ENCODE measurements at regions not wholly inside any gene's neighbourhood (a gene's known extent, or its start where the extent isn't known, plus 50 kb on each side); places are given as distances from the start of the nearest gene placed in this dataset.

DNA sequence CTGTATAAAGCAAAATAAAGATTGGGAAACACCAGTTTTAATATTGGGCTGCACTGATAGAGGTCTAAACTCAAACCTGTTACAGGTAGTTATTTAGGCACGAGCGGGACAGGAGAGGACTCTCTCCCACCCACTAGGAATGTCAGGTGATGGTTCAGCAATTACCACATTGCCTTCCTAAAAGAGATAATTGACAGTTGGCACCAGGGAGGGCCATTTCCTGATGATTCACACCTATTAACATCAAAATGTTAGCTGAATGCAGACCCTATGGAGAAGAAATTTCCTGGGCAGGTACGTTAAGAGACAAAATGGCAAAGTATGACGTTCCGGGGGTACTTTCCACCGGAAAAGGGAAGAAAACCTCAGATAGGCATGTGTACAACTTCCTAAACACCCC lies 272.6 kb downstream of the SDHAF3 start:
- POLR2A ChIA-PET: no interaction called here
- no peak for TF ChIP-seq FOXA1 (IDR thresholded peaks at IDR 0.05)
- no peak for TF ChIP-seq SUZ12 (IDR thresholded peaks at IDR 0.05)
- TF ChIP-seq CTBP1 (IDR thresholded peaks at IDR 0.05; ENCODE audit: borderline replicate concordance): no peak
- TF ChIP-seq ARNT (IDR thresholded peaks at IDR 0.05): no peak
- TF ChIP-seq BHLHE40 (IDR thresholded peaks at IDR 0.05; ENCODE audit: borderline replicate concordance): no peak
- TF ChIP-seq LEF1 (IDR thresholded peaks at IDR 0.05; ENCODE audit: borderline replicate concordance): no peak
- TF ChIP-seq FOXM1 (IDR thresholded peaks at IDR 0.05; ENCODE audit: borderline replicate concordance): no peak
- TF ChIP-seq, protein P1, sequence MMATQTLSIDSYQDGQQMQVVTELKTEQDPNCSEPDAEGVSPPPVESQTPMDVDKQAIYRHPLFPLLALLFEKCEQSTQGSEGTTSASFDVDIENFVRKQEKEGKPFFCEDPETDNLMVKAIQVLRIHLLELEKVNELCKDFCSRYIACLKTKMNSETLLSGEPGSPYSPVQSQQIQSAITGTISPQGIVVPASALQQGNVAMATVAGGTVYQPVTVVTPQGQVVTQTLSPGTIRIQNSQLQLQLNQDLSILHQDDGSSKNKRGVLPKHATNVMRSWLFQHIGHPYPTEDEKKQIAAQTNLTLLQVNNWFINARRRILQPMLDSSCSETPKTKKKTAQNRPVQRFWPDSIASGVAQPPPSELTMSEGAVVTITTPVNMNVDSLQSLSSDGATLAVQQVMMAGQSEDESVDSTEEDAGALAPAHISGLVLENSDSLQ (IDR thresholded peaks at IDR 0.05): no peak
- no peak for TF ChIP-seq ELF4 (IDR thresholded peaks at IDR 0.05)
- no peak for TF ChIP-seq SP1 (IDR thresholded peaks at IDR 0.05)
- no peak for TF ChIP-seq HDGF (IDR thresholded peaks at IDR 0.05; ENCODE audit: borderline replicate concordance)
- no peak for TF ChIP-seq TARDBP (IDR thresholded peaks at IDR 0.05)
- TF ChIP-seq NFRKB (IDR thresholded peaks at IDR 0.05): no peak
- DNase-seq (ENCODE audit: extremely low spot score): no peak
- CTCF ChIA-PET: no interaction called here

DNA sequence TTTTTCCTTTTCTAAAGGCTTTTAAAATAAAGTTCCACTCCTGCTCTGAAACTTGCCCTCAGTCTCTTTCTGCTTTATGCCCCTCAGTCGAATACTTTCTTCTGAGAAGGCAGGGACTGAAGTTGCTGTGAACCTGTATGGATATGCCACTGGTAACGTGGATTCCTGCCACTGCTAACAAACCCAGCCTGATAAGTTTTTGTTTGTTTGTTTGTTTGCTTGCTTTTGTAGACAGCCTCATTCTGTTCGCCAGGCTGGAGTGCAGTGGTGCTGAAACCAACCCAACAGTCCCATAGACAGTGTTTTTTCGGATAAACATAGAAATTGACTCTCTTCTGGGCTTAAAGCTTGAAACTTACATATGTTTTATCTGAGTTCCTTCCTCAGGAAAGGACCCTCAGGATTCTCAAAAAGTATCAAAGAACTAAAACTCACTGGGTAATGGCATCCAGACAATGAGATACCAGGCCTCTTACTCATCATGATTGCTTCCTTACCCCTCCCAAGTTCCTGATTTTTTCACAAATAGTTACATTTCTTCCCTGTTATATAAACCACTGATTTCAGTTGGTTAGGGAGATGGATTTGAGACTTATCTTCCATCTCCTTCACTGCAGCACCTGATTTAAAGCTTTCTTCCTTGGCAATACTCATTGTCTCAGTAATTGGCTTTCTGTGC lies 273.6 kb downstream of the SDHAF3 start:
- POLR2A ChIA-PET: no interaction called here
- TF ChIP-seq FOXA1 (IDR thresholded peaks at IDR 0.05): no peak
- no peak for DNase-seq (ENCODE audit: extremely low spot score)
- CTCF ChIA-PET: no interaction called here

DNA sequence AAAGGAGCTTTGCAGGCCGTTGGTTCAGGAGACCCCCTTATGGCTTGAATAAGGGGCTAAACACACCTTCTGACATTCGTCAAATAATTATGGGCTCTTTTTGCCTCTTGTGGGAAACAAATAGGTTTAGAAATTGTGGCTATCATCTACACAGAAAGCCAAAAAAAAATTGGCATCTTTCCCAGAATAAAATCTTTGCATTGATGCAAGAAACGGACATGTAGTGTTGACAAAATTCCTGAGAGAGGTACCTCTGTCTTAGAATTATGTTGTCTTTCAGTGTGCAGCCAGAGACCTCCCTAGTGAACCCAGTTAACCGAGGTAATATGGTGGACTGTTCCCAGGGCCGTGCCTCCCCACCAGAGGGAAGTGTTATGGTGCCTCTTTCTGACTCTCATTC lies 283.9 kb downstream of the SDHAF3 start:
- TF ChIP-seq SUZ12 (IDR thresholded peaks at IDR 0.05) (no peak), ELF4 (IDR thresholded peaks at IDR 0.05) (no peak), SP1 (IDR thresholded peaks at IDR 0.05) (no peak), FOXA1 (IDR thresholded peaks at IDR 0.05) (no peak), ARNT (IDR thresholded peaks at IDR 0.05) (no peak), FOXK2 (IDR thresholded peaks at IDR 0.05) (no peak), NFRKB (IDR thresholded peaks at IDR 0.05) (no peak), BHLHE40 (IDR thresholded peaks at IDR 0.05; ENCODE audit: borderline replicate concordance) (no peak), FOXM1 (IDR thresholded peaks at IDR 0.05; ENCODE audit: borderline replicate concordance) (no peak), ZNF384 (IDR thresholded peaks at IDR 0.05) (no peak), CTBP1 (IDR thresholded peaks at IDR 0.05; ENCODE audit: borderline replicate concordance) (no peak), L3MBTL2 (conservative IDR thresholded peaks at IDR 0.05) (no peak), LEF1 (IDR thresholded peaks at IDR 0.05; ENCODE audit: borderline replicate concordance) (no peak), HDGF (IDR thresholded peaks at IDR 0.05; ENCODE audit: borderline replicate concordance) (no peak), TARDBP (IDR thresholded peaks at IDR 0.05) (no peak)
- TF ChIP-seq, protein P1 (IDR thresholded peaks at IDR 0.05): no peak
- ChIA-PET CTCF (no interaction called here), POLR2A (no interaction called here)
- no peak for DNase-seq (ENCODE audit: extremely low spot score)

DNA sequence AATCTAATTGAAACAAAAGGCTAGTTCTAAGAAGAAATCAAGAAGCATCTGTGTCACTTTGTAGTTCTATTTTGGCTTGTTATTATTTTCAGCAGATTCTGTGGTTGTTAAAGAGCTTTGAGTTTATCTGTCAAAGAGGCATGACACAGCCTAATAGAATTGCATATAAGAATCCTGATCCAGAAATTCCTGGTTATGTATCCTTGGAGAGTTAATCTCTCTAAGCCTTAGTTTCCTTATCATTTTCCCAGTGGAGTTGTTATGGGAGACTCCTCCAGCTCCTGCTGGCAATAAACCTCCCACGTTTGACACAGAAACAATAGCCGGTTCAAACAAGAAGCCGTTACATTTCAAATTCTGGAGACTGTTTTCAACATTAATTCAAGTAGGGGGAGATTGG lies 288.3 kb downstream of the SDHAF3 start:
- DNase-seq (ENCODE audit: extremely low spot score): no peak
- TF ChIP-seq BHLHE40 (IDR thresholded peaks at IDR 0.05; ENCODE audit: borderline replicate concordance): no peak
- TF ChIP-seq, protein P1 (IDR thresholded peaks at IDR 0.05): no peak
- no peak for TF ChIP-seq TARDBP (IDR thresholded peaks at IDR 0.05)
- no peak for TF ChIP-seq HDGF (IDR thresholded peaks at IDR 0.05; ENCODE audit: borderline replicate concordance)
- TF ChIP-seq L3MBTL2 (conservative IDR thresholded peaks at IDR 0.05): no peak
- no peak for TF ChIP-seq ZNF384 (IDR thresholded peaks at IDR 0.05)
- TF ChIP-seq FOXA1 (IDR thresholded peaks at IDR 0.05): no peak
- TF ChIP-seq LEF1 (IDR thresholded peaks at IDR 0.05; ENCODE audit: borderline replicate concordance): no peak
- TF ChIP-seq SUZ12 (IDR thresholded peaks at IDR 0.05): no peak
- TF ChIP-seq ELF4 (IDR thresholded peaks at IDR 0.05): no peak
- ChIA-PET CTCF (no interaction called here), POLR2A (no interaction called here)

DNA sequence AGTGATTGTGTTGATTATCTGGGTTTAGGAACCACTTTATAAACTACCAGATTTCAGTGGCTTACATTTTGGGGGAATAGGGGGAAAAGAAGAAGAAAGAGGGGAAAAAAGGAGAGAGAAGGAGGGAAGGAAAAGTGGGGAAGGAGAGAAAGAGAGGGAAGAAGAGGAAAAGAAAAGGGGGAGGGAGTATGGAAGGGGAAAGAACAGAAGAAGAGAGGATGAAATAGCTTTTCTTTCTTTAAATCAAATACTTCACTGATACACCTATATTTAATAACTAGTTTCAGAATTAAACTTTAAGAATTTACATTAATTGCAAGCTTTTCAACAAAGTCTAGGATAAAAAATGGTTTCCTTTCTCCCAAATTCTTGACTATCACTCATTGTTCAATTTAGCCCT lies 289.6 kb downstream of the SDHAF3 start:
- ChIA-PET CTCF (no interaction called here), POLR2A (no interaction called here)
- no peak for TF ChIP-seq BHLHE40 (IDR thresholded peaks at IDR 0.05; ENCODE audit: borderline replicate concordance)
- no peak for TF ChIP-seq CTBP1 (IDR thresholded peaks at IDR 0.05; ENCODE audit: borderline replicate concordance)
- no peak for TF ChIP-seq FOXA1 (IDR thresholded peaks at IDR 0.05)
- TF ChIP-seq SP1 (IDR thresholded peaks at IDR 0.05): no peak
- no peak for TF ChIP-seq ZNF384 (IDR thresholded peaks at IDR 0.05)
- no peak for TF ChIP-seq ELF4 (IDR thresholded peaks at IDR 0.05)
- TF ChIP-seq, protein P1 (IDR thresholded peaks at IDR 0.05): no peak
- no peak for TF ChIP-seq FOXK2 (IDR thresholded peaks at IDR 0.05)
- TF ChIP-seq FOXM1 (IDR thresholded peaks at IDR 0.05; ENCODE audit: borderline replicate concordance): no peak
- TF ChIP-seq HDGF (IDR thresholded peaks at IDR 0.05; ENCODE audit: borderline replicate concordance): no peak
- TF ChIP-seq SUZ12 (IDR thresholded peaks at IDR 0.05): no peak
- no peak for TF ChIP-seq NFRKB (IDR thresholded peaks at IDR 0.05)
- TF ChIP-seq ARNT (IDR thresholded peaks at IDR 0.05): no peak
- no peak for TF ChIP-seq L3MBTL2 (conservative IDR thresholded peaks at IDR 0.05)
- TF ChIP-seq TARDBP (IDR thresholded peaks at IDR 0.05): no peak
- TF ChIP-seq LEF1 (IDR thresholded peaks at IDR 0.05; ENCODE audit: borderline replicate concordance): no peak

DNA sequence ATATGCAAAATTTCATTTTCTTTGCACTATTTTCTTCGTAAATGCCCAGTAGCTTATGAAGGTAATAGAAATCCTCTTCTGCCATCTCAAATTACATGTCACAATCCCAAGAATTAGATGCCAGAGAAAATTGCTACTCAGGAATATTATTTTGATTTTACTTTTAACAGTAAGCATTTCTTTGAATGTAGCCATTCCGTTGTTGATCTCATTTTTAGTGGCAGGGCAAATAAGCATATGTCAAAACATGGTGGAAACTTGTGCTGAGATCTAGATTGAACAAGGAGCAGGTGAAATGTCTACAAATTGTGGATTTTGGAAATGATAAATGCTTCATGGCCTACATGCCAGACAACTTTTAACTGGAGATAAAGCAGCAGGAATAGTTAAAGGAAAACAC lies 291.8 kb downstream of the SDHAF3 start:
- no peak for DNase-seq (ENCODE audit: extremely low spot score)
- CTCF ChIA-PET: no interaction called here
- TF ChIP-seq NFRKB (IDR thresholded peaks at IDR 0.05) (no peak), SP1 (IDR thresholded peaks at IDR 0.05) (no peak), BHLHE40 (IDR thresholded peaks at IDR 0.05; ENCODE audit: borderline replicate concordance) (no peak), LEF1 (IDR thresholded peaks at IDR 0.05; ENCODE audit: borderline replicate concordance) (no peak), L3MBTL2 (conservative IDR thresholded peaks at IDR 0.05) (no peak), ZNF384 (IDR thresholded peaks at IDR 0.05) (no peak), FOXK2 (IDR thresholded peaks at IDR 0.05) (no peak), ELF4 (IDR thresholded peaks at IDR 0.05) (no peak)
- POLR2A ChIA-PET: no interaction called here

More for the DNA sequence above, 289.6 kb downstream of the SDHAF3 start:
- no peak for DNase-seq (ENCODE audit: extremely low spot score)

All from HEK293T (cell line).